ENCODE measurements at regions not wholly inside any gene's neighbourhood (a gene's known extent, or its start where the extent isn't known, plus 50 kb on each side); places are given as distances from the start of the nearest gene placed in this dataset.
"Not testable (repeated sequence)": the region's sequence is repeated elsewhere in the genome, so short reads cannot be mapped to it uniquely, and the experiment has no call there.

DNA sequence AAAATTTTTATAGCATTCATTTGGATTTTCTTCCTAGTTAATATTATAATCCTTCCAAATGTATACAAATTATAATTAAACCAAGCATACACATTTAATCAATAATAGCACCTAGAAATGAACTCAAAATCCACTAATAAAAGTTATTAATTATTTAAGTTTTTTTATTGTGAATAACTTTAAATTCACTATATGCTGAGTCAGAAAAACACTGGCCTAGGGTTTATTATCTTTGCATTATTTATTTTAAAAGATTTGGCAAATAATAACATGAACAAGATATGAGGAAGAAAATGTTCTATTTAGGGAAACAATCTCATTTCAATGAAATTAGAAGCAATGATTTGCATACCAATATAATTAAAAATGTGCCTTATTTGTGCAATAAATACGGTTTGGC is 951.5 kb downstream of the KCNT2 start:
- Mint-ChIP-seq H3K4me3 (no peak overlapping the region), H3K27me3 (no peaks in the 10 kb centered on the region), H3K27ac (no peak overlapping the region), H3K9me3 (no peaks in the 10 kb centered on the region), H3K4me1 (ENCODE audit: low read depth) (no peaks in the 10 kb centered on the region), H3K36me3 (ENCODE audit: low read depth) (no peaks in the 10 kb centered on the region)
- ATAC-seq (no peak), DNase-seq (no peak)
- ChIA-PET POLR2A (no interaction called here), CTCF (no interaction called here)
- intact Hi-C loops (cut with micrococcal nuclease), result no loop called here
- TF ChIP-seq, protein P1, sequence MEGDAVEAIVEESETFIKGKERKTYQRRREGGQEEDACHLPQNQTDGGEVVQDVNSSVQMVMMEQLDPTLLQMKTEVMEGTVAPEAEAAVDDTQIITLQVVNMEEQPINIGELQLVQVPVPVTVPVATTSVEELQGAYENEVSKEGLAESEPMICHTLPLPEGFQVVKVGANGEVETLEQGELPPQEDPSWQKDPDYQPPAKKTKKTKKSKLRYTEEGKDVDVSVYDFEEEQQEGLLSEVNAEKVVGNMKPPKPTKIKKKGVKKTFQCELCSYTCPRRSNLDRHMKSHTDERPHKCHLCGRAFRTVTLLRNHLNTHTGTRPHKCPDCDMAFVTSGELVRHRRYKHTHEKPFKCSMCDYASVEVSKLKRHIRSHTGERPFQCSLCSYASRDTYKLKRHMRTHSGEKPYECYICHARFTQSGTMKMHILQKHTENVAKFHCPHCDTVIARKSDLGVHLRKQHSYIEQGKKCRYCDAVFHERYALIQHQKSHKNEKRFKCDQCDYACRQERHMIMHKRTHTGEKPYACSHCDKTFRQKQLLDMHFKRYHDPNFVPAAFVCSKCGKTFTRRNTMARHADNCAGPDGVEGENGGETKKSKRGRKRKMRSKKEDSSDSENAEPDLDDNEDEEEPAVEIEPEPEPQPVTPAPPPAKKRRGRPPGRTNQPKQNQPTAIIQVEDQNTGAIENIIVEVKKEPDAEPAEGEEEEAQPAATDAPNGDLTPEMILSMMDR (IDR thresholded peaks at IDR 0.05), result no peak

DNA sequence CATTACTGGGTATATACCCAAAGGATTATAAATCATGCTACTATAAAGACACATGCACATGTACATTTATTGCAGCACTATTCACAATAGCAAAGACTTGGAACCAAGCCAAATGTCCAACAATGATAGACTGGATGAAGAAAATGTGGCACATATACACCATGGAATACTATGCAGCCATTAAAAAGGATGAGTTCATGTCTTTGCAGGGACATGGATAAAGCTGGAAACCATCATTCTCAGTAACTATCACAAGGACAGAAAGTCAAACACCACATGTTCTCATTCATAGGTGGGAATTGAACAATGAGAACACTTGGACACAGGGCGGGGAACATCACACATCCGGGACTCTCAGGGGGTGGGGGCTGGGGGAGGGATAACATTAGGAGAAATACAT is 959.4 kb downstream of the KCNT2 start:
- H3K4me1 Mint-ChIP-seq (ENCODE audit: low read depth); intact Hi-C loops (cut with micrococcal nuclease); POLR2A ChIA-PET; H3K36me3 Mint-ChIP-seq (ENCODE audit: low read depth); H3K9me3 Mint-ChIP-seq; CTCF ChIA-PET; ATAC-seq; H3K4me3 Mint-ChIP-seq; H3K27me3 Mint-ChIP-seq; DNase-seq; H3K27ac Mint-ChIP-seq: not testable (repeated sequence)

DNA sequence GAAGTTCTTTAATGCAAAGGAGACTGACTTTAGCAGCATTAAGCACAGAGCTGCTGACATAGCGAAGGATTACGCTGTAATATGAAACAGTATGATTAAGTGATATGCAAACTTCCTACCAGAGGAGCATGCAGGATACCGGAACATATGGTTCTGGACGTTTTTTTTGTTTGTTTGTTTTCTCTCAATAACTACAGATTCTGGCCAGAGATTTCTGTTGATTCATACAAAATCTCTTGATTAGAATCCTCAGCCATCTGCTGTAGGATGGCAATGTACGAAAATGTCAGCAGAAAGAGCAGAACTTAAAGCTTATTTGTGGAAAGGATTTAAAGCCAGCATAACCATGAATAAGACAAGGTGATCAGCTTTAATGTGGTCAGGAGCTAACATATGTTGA is 970.7 kb downstream of the KCNT2 start:
- Mint-ChIP-seq H3K27ac (no peak overlapping the region), H3K27me3 (no peaks in the 10 kb centered on the region), H3K4me3 (no peak overlapping the region), H3K9me3 (peaks cover 1% of the 10 kb centered on the region), H3K4me1 (ENCODE audit: low read depth) (no peaks in the 10 kb centered on the region), H3K36me3 (ENCODE audit: low read depth) (no peaks in the 10 kb centered on the region)
- POLR2A ChIA-PET, result no interaction called here
- intact Hi-C loops (cut with micrococcal nuclease), result no loop called here
- CTCF ChIA-PET, result no interaction called here
- TF ChIP-seq, protein P1 (IDR thresholded peaks at IDR 0.05), result no peak
- ATAC-seq, result no peak
- DNase-seq, result no peak

DNA sequence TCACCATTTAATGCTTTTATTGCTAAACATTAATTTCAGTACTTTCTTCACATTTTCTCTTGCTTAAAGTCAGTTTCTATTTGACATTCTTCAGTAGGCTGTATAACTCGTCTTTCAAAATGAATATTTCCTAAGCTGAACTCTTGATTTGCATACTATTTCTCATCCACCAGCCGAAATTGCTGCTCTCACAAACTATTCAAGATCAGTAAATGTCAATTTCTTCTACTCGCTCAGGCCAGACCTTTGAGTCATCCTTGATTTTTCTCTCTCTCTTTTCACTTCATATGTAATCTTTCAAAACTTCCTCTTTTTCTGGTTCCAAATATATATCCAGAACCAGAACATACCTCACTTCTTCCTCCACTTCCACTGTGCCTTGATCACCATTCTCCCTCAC is 990.0 kb downstream of the KCNT2 start:
- DNase-seq (no peak), ATAC-seq (no peak)
- Mint-ChIP-seq H3K4me3 (no peak overlapping the region), H3K27ac (no peak overlapping the region), H3K27me3 (no peaks in the 10 kb centered on the region), H3K36me3 (ENCODE audit: low read depth) (no peaks in the 10 kb centered on the region), H3K9me3 (peaks cover 11% of the 10 kb centered on the region), H3K4me1 (ENCODE audit: low read depth) (no peaks in the 10 kb centered on the region)
- POLR2A ChIA-PET, result no interaction called here
- intact Hi-C loops (cut with micrococcal nuclease), result no loop called here
- TF ChIP-seq, protein P1 (IDR thresholded peaks at IDR 0.05), result no peak
- CTCF ChIA-PET, result no interaction called here

DNA sequence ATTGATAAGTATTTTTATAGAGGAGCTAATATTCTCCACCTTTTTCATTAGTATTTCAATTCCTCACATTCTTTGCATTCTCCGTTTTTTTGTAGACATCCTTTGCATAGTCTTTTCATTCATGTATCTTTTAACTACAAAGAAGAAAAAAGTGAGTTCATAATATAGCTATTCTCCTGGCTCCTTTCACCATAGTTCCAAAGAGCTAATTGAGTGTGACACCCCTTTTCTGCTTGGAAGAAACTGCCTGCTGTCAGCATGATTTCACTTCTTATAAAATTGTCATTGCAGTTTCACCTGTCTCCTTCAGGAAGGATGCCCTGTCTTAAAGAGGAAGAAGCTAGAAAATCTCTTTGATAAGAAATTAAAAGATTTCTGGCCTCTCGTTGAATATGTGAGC is 991.1 kb downstream of the KCNT2 start:
- TF ChIP-seq, protein P1 (IDR thresholded peaks at IDR 0.05), result no peak
- Mint-ChIP-seq H3K4me3 (no peak overlapping the region), H3K9me3 (peaks cover 6% of the 10 kb centered on the region), H3K36me3 (ENCODE audit: low read depth) (no peaks in the 10 kb centered on the region), H3K4me1 (ENCODE audit: low read depth) (no peaks in the 10 kb centered on the region), H3K27ac (no peak overlapping the region), H3K27me3 (no peaks in the 10 kb centered on the region)
- DNase-seq (no peak), ATAC-seq (no peak)
- intact Hi-C loops (cut with micrococcal nuclease), result no loop called here
- ChIA-PET CTCF (no interaction called here), POLR2A (no interaction called here)

DNA sequence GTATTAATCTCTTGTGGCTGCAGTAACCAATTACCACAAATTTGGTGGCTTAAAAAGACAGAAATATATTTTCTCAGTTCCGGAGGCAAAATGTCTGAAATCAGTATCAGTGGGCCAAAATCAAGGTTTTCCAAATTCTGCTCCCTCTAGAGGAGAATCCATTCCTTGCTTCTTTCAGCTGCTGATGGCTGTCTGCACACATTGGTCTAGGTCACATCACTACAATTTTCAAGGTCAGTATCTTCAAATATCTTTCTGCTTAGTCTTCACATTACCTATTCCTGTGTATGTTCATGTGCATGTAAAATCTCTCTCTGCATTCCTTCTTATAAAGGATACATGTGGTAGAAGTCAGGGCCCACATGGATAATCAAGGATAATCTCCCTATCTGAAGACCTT is 999.4 kb downstream of the KCNT2 start:
- no peaks in the 10 kb centered on the region for H3K4me1 Mint-ChIP-seq (ENCODE audit: low read depth)
- DNase-seq, result no peak
- no peak for ATAC-seq
- intact Hi-C loops (cut with micrococcal nuclease), result no loop called here
- H3K4me3 Mint-ChIP-seq, result no peak overlapping the region
- H3K27me3 Mint-ChIP-seq, result no peaks in the 10 kb centered on the region
- POLR2A ChIA-PET, result no interaction called here
- no peaks in the 10 kb centered on the region for H3K36me3 Mint-ChIP-seq (ENCODE audit: low read depth)
- H3K27ac Mint-ChIP-seq, result no peak overlapping the region
- peaks cover 10% of the 10 kb centered on the region for H3K9me3 Mint-ChIP-seq
- TF ChIP-seq, protein P1 (IDR thresholded peaks at IDR 0.05), result no peak
- CTCF ChIA-PET, result no interaction called here
